ENCODE measurements at regions not wholly inside any gene's neighbourhood (a gene's known extent, or its start where the extent isn't known, plus 50 kb on each side); places are given as distances from the start of the nearest gene placed in this dataset.

GRCh38 chr18:59758106-59758505 lies 60.9 kb upstream of the CCBE1 start:
- POLR2A ChIA-PET = no interaction called here
- Histone ChIP-seq H3K27me3 (replicated peaks in 1 of 4; ENCODE audit: control extremely low read depth in 1 of 4, control insufficient read depth in 3 of 4, insufficient read depth in 4 of 4, low read length in 3 of 4) (no peaks in the 10 kb centered on the region), H3K79me2 (ENCODE audit: control insufficient read depth, insufficient read depth, low read length) (no peaks in the 10 kb centered on the region), H3K9ac (ENCODE audit: low read length) (no peak overlapping the region), H3K4me1 (ENCODE audit: control insufficient read depth in 2 of 2, insufficient read depth in 2 of 2, low read length in 2 of 2) (no peaks in the 10 kb centered on the region), H3K9me3 (ENCODE audit: control extremely low read depth in 1 of 3, control insufficient read depth in 2 of 3, insufficient read depth in 1 of 3, low read length in 2 of 3) (no peaks in the 10 kb centered on the region), H4K20me1 (ENCODE audit: control insufficient read depth, insufficient read depth, low read length, poor library complexity, severe bottlenecking) (no peaks in the 10 kb centered on the region), H3K4me3 (ENCODE audit: control extremely low read depth in 1 of 5, extremely low read depth in 1 of 5, insufficient read depth in 1 of 5, low read depth in 2 of 5, low read length in 4 of 5) (no peak overlapping the region), H3K27ac (ENCODE audit: low read length in 2 of 2) (no peak overlapping the region), H3K36me3 (replicated peaks in 1 of 2; ENCODE audit: control extremely low read depth in 1 of 2, control insufficient read depth in 1 of 2, extremely low read depth in 1 of 2, insufficient read depth in 2 of 2, low read length in 1 of 2) (no peaks in the 10 kb centered on the region), H3K4me2 (replicated peaks; ENCODE audit: low read depth, low read length, poor library complexity, severe bottlenecking) (no peak overlapping the region), H2AFZ (ENCODE audit: insufficient read depth, low read depth, low read length, poor library complexity, severe bottlenecking) (no peak overlapping the region)
- H3K27me3 Mint-ChIP-seq = peaks cover 8% of the 10 kb centered on the region
- ATAC-seq (ENCODE audit: low read depth) = no peak
- no peak for DNase-seq
- TF ChIP-seq CTCF (IDR thresholded peaks at IDR 0.05) = no peak
- no peak for TF ChIP-seq EZH2 (IDR thresholded peaks at IDR 0.05; ENCODE audit: borderline replicate concordance, insufficient read depth, low read depth, low read length, poor library complexity, severe bottlenecking)
- H3K4me1 Mint-ChIP-seq = no peaks in the 10 kb centered on the region
- H3K4me3 Mint-ChIP-seq = no peak overlapping the region
- WGBS (ENCODE audit: insufficient coverage) = no CpG with 5 or more reads among the region's 2 CpGs
- CTCF ChIA-PET = no interaction called here
- H3K27ac Mint-ChIP-seq = no peak overlapping the region
- H3K9me3 Mint-ChIP-seq (ENCODE audit: insufficient read depth) = no peaks in the 10 kb centered on the region
- intact Hi-C loops (cut with micrococcal nuclease) = no loop called here

DNA sequence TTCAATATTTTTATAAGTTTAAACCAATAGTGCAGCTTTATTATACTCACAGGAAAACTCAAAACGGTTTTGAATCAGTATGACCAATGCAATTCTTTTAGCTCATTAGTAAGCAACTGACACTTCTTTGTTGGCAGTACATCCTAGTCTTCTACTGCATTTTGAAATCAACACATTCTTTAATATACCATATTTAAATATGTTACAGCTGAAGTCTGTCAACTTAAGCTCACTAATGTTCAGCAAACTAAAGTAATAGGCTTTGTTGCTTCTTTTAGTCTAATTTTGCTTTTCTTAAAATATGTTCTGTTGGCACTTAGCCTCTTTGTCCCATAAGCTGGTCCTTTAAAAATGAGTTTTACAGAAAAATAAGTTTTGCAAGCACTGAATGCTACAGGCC lies 55.4 kb upstream of the CCBE1 start:
- no peak for ATAC-seq (ENCODE audit: low read depth)
- no peak overlapping the region for H3K9ac ChIP-seq (ENCODE audit: low read length)
- ChIA-PET POLR2A (no interaction called here), CTCF (no interaction called here)
- H4K20me1 ChIP-seq (ENCODE audit: control insufficient read depth, insufficient read depth, low read length, poor library complexity, severe bottlenecking) = no peaks in the 10 kb centered on the region
- H3K79me2 ChIP-seq (ENCODE audit: control insufficient read depth, insufficient read depth, low read length) = no peaks in the 10 kb centered on the region
- DNase-seq = no peak
- H3K9me3 Mint-ChIP-seq (ENCODE audit: insufficient read depth) = no peaks in the 10 kb centered on the region
- no peaks in the 10 kb centered on the region for H3K9me3 ChIP-seq (ENCODE audit: control extremely low read depth in 1 of 3, control insufficient read depth in 2 of 3, insufficient read depth in 1 of 3, low read length in 2 of 3)
- H3K27ac ChIP-seq (ENCODE audit: low read length in 2 of 2) = no peak overlapping the region
- no peak overlapping the region for H3K4me3 ChIP-seq (ENCODE audit: control extremely low read depth in 1 of 5, extremely low read depth in 1 of 5, insufficient read depth in 1 of 5, low read depth in 2 of 5, low read length in 4 of 5)
- no CpG with 5 or more reads among the region's 1 CpG for WGBS (ENCODE audit: insufficient coverage)
- H3K4me1 ChIP-seq (ENCODE audit: control insufficient read depth in 2 of 2, insufficient read depth in 2 of 2, low read length in 2 of 2) = no peaks in the 10 kb centered on the region
- no peak overlapping the region for H2AFZ ChIP-seq (ENCODE audit: insufficient read depth, low read depth, low read length, poor library complexity, severe bottlenecking)
- no peak overlapping the region for H3K4me2 ChIP-seq (replicated peaks; ENCODE audit: low read depth, low read length, poor library complexity, severe bottlenecking)
- no peak overlapping the region for H3K4me3 Mint-ChIP-seq
- no peaks in the 10 kb centered on the region for H3K4me1 Mint-ChIP-seq
- no peaks in the 10 kb centered on the region for H3K36me3 ChIP-seq (replicated peaks in 1 of 2; ENCODE audit: control extremely low read depth in 1 of 2, control insufficient read depth in 1 of 2, extremely low read depth in 1 of 2, insufficient read depth in 2 of 2, low read length in 1 of 2)
- H3K27me3 ChIP-seq (replicated peaks in 1 of 4; ENCODE audit: control extremely low read depth in 1 of 4, control insufficient read depth in 3 of 4, insufficient read depth in 4 of 4, low read length in 3 of 4) = no peaks in the 10 kb centered on the region
- no peak overlapping the region for H3K27ac Mint-ChIP-seq
- peaks cover 12% of the 10 kb centered on the region for H3K27me3 Mint-ChIP-seq
- TF ChIP-seq EZH2 (IDR thresholded peaks at IDR 0.05; ENCODE audit: borderline replicate concordance, insufficient read depth, low read depth, low read length, poor library complexity, severe bottlenecking) (no peak), CTCF (IDR thresholded peaks at IDR 0.05) (no peak)
- intact Hi-C loops (cut with micrococcal nuclease) = no loop called here
